ENCODE measurements at regions not wholly inside any gene's neighbourhood (a gene's known extent, or its start where the extent isn't known, plus 50 kb on each side); places are given as distances from the start of the nearest gene placed in this dataset.

DNA sequence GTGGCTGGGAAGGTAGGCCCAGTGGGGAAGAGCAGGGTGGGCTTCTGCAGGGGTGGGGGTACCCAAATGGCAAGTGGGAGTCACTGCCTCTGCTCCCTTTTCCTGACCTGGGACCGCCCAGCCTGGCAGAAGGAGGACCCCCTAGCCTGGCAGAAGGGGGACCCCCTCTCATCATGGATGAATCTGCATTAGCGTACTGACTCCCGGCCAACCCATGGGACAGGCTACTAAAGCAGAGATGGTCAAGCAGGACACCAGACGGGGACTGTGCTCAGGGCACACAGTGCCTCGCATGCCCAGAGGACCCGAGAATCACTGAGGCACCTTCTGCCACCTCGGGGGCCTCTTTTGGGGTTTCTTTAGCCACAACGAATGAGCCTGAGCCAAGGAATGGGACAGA is 577.5 kb downstream of the GLRX3 start:
- Histone ChIP-seq H3K4me1 (ENCODE audit: control insufficient read depth, extremely low read depth, insufficient read depth, low read length) (no peaks in the 10 kb centered on the region), H3K9me3 (ENCODE audit: control insufficient read depth, low read depth, low read length) (peaks cover 15% of the 10 kb centered on the region), H4K20me1 (ENCODE audit: control insufficient read depth, extremely low read depth, insufficient read depth, low read length) (no peaks in the 10 kb centered on the region), H3K36me3 (ENCODE audit: control insufficient read depth in 2 of 2, extremely low read depth in 1 of 2, insufficient read depth in 2 of 2, low read length in 2 of 2) (no peaks in the 10 kb centered on the region), H3K27ac (ENCODE audit: control insufficient read depth, insufficient read depth, low read length) (no peak overlapping the region), H3K27me3 (ENCODE audit: control insufficient read depth, extremely low read depth, insufficient read depth, low read length) (no peaks in the 10 kb centered on the region), H3K4me2 (ENCODE audit: control insufficient read depth, extremely low read depth, insufficient read depth, low read depth, low read length) (no peak overlapping the region), H3K9me1 (ENCODE audit: control insufficient read depth, extremely low read depth, insufficient read depth, low read length) (no peaks in the 10 kb centered on the region), H3K4me3 (ENCODE audit: control insufficient read depth in 2 of 3, extremely low read depth in 1 of 3, insufficient read depth in 2 of 3, low read depth in 1 of 3, low read length in 3 of 3) (no peak overlapping the region), H3K9ac (ENCODE audit: control insufficient read depth, extremely low read depth, insufficient read depth, low read length) (no peak overlapping the region), H2AFZ (ENCODE audit: control insufficient read depth, low read length) (no peak overlapping the region), H3K79me2 (ENCODE audit: control insufficient read depth, insufficient read depth, low read length) (no peaks in the 10 kb centered on the region)
- DNase-seq (ENCODE audit: low read depth, low spot score) (no peak), FAIRE-seq (no peak)
- dilution Hi-C loops (cut with MboI; ENCODE audit: extremely low pct_ligation_motif_present, low sequenced_read_pairs) = no loop called here
- TF ChIP-seq, protein P1, sequence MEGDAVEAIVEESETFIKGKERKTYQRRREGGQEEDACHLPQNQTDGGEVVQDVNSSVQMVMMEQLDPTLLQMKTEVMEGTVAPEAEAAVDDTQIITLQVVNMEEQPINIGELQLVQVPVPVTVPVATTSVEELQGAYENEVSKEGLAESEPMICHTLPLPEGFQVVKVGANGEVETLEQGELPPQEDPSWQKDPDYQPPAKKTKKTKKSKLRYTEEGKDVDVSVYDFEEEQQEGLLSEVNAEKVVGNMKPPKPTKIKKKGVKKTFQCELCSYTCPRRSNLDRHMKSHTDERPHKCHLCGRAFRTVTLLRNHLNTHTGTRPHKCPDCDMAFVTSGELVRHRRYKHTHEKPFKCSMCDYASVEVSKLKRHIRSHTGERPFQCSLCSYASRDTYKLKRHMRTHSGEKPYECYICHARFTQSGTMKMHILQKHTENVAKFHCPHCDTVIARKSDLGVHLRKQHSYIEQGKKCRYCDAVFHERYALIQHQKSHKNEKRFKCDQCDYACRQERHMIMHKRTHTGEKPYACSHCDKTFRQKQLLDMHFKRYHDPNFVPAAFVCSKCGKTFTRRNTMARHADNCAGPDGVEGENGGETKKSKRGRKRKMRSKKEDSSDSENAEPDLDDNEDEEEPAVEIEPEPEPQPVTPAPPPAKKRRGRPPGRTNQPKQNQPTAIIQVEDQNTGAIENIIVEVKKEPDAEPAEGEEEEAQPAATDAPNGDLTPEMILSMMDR (optimal IDR thresholded peaks at IDR 0.05 in 1 of 3, IDR thresholded peaks at IDR 0.05 in 1 of 3, conservative IDR thresholded peaks at IDR 0.05 in 1 of 3; ENCODE audit: extremely low read depth in 1 of 3, insufficient read depth in 2 of 3, low read length in 3 of 3) = no peak
- TF ChIP-seq EZH2 (IDR thresholded peaks at IDR 0.05; ENCODE audit: low read length) = no peak

DNA sequence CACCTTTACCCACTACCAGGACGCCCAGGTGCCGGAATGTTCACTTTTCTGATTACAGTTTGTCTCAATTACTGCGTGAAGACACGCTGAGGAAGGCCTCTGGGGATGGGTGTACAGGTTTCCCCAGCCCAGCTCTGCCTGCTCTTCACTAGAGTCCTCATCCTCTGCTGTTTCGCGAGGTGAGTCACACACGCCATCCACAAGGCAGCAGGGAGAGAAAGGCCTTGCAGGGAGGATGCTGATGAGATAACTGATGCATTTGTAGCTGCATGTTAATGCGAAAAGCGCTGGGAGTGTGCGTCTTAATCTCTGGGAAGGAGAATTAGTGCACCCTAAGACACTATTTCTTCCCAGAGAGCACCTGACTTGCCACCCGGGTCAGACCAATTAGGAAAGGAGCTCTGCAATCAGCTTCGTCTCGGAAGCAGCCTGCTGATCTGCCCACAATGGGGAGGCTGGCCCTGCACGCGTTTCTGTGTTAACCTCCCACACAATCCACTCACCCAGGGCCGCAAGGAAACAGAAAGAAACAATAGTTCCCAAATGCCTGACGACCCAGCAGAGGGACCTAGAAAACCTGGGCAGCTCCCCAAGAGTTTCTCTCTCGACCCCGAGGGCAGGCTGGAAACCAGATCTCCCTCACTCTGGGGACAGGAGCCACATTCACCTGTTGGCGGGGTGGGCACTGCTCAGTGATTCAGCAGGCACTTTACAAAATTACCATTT is 578.7 kb downstream of the GLRX3 start:
- TF ChIP-seq, protein P1 (optimal IDR thresholded peaks at IDR 0.05 in 1 of 3, IDR thresholded peaks at IDR 0.05 in 1 of 3, conservative IDR thresholded peaks at IDR 0.05 in 1 of 3; ENCODE audit: extremely low read depth in 1 of 3, insufficient read depth in 2 of 3, low read length in 3 of 3) = no peak
- no peaks in the 10 kb centered on the region for H3K36me3 ChIP-seq (ENCODE audit: control insufficient read depth in 2 of 2, extremely low read depth in 1 of 2, insufficient read depth in 2 of 2, low read length in 2 of 2)
- no peaks in the 10 kb centered on the region for H3K79me2 ChIP-seq (ENCODE audit: control insufficient read depth, insufficient read depth, low read length)
- no peak overlapping the region for H3K27ac ChIP-seq (ENCODE audit: control insufficient read depth, insufficient read depth, low read length)
- peaks cover 17% of the 10 kb centered on the region for H3K9me3 ChIP-seq (ENCODE audit: control insufficient read depth, low read depth, low read length)
- dilution Hi-C loops (cut with MboI; ENCODE audit: extremely low pct_ligation_motif_present, low sequenced_read_pairs) = no loop called here
- H3K4me2 ChIP-seq (ENCODE audit: control insufficient read depth, extremely low read depth, insufficient read depth, low read depth, low read length) = no peak overlapping the region
- no peak overlapping the region for H3K9ac ChIP-seq (ENCODE audit: control insufficient read depth, extremely low read depth, insufficient read depth, low read length)
- no peaks in the 10 kb centered on the region for H3K27me3 ChIP-seq (ENCODE audit: control insufficient read depth, extremely low read depth, insufficient read depth, low read length)
- no peak for DNase-seq (ENCODE audit: low read depth, low spot score)
- H2AFZ ChIP-seq (ENCODE audit: control insufficient read depth, low read length) = no peak overlapping the region
- no peaks in the 10 kb centered on the region for H3K4me1 ChIP-seq (ENCODE audit: control insufficient read depth, extremely low read depth, insufficient read depth, low read length)
- FAIRE-seq = no peak
- no peaks in the 10 kb centered on the region for H4K20me1 ChIP-seq (ENCODE audit: control insufficient read depth, extremely low read depth, insufficient read depth, low read length)
- no peaks in the 10 kb centered on the region for H3K9me1 ChIP-seq (ENCODE audit: control insufficient read depth, extremely low read depth, insufficient read depth, low read length)
- H3K4me3 ChIP-seq (ENCODE audit: control insufficient read depth in 2 of 3, extremely low read depth in 1 of 3, insufficient read depth in 2 of 3, low read depth in 1 of 3, low read length in 3 of 3) = no peak overlapping the region
